ENCODE measurements at regions not wholly inside any gene's neighbourhood (a gene's known extent, or its start where the extent isn't known, plus 50 kb on each side); places are given as distances from the start of the nearest gene placed in this dataset.

GRCh38 chr11:103546236-103546635 is 437.0 kb downstream of the DYNC2H1 start:
- WGBS, 5 donors: 38 to 66% (median 58%) methylated on average over 2 of the region's 2 CpGs
- H3K4me1 ChIP-seq: no peaks in the 10 kb centered on the region
- DNase-seq: no peak
- H3K36me3 ChIP-seq: no peaks in the 10 kb centered on the region
- TF ChIP-seq EP300 (IDR thresholded peaks at IDR 0.05): no peak
- no peak for TF ChIP-seq POLR2AphosphoS5 (IDR thresholded peaks at IDR 0.05)
- no peak for TF ChIP-seq POLR2A (IDR thresholded peaks at IDR 0.05)
- TF ChIP-seq CTCF (IDR thresholded peaks at IDR 0.05): no peak
- peaks cover 0 to 13% (median 0%) of the 10 kb centered on the region in 4 donors for H3K9me3 ChIP-seq
- H3K4me3 ChIP-seq: no peak overlapping the region
- no peak overlapping the region for H3K27ac ChIP-seq
- intact Hi-C loops (cut with DNase I; ENCODE audit: low total_unique reads): no loop called here
- no peaks in the 10 kb centered on the region for H3K27me3 ChIP-seq

GRCh38 chr11:103547024-103547423 is 437.8 kb downstream of the DYNC2H1 start:
- H3K27me3 ChIP-seq: no peaks in the 10 kb centered on the region
- H3K36me3 ChIP-seq: no peaks in the 10 kb centered on the region
- TF ChIP-seq EP300 (IDR thresholded peaks at IDR 0.05) (no peak), CTCF (IDR thresholded peaks at IDR 0.05) (no peak), POLR2A (IDR thresholded peaks at IDR 0.05) (no peak), POLR2AphosphoS5 (IDR thresholded peaks at IDR 0.05) (no peak)
- no peak overlapping the region for H3K4me3 ChIP-seq
- intact Hi-C loops (cut with DNase I; ENCODE audit: low total_unique reads): no loop called here
- H3K9me3 ChIP-seq: peaks cover 0 to 5% (median 0%) of the 10 kb centered on the region in 4 donors
- 80 to 89% (median 86%) methylated on average over 2 of the region's 2 CpGs for WGBS, 5 donors
- H3K4me1 ChIP-seq: no peaks in the 10 kb centered on the region
- H3K27ac ChIP-seq: no peak overlapping the region
- DNase-seq: no peak

- DNase-seq: no peak
- H3K9me3 ChIP-seq: no peaks in the 10 kb centered on the region
- 65 to 80% (median 75%) methylated on average over 5 of the region's 5 CpGs for WGBS, 5 donors
Measured at GRCh38 chr11:103547691-103548090, 438.5 kb downstream of the DYNC2H1 start.

GRCh38 chr11:103548838-103549237 is 439.6 kb downstream of the DYNC2H1 start:
- TF ChIP-seq CTCF (IDR thresholded peaks at IDR 0.05) (no peak), EP300 (IDR thresholded peaks at IDR 0.05) (no peak), POLR2A (IDR thresholded peaks at IDR 0.05) (no peak), POLR2AphosphoS5 (IDR thresholded peaks at IDR 0.05) (no peak)
- Histone ChIP-seq H3K36me3 (no peaks in the 10 kb centered on the region), H3K4me1 (no peaks in the 10 kb centered on the region), H3K27ac (no peak overlapping the region), H3K9me3 (no peaks in the 10 kb centered on the region), H3K4me3 (no peak overlapping the region), H3K27me3 (no peaks in the 10 kb centered on the region)
- 89 to 95% (median 92%) methylated on average over 1 of the region's 1 CpG for WGBS, 5 donors
- DNase-seq: no peak
- intact Hi-C loops (cut with DNase I; ENCODE audit: low total_unique reads): no loop called here

More at GRCh38 chr11:103547691-103548090, 438.5 kb downstream of the DYNC2H1 start:
- no peak overlapping the region for H3K27ac ChIP-seq
- intact Hi-C loops (cut with DNase I; ENCODE audit: low total_unique reads): no loop called here
- H3K4me3 ChIP-seq: no peak overlapping the region
- H3K4me1 ChIP-seq: no peaks in the 10 kb centered on the region
- TF ChIP-seq CTCF (IDR thresholded peaks at IDR 0.05) (no peak), EP300 (IDR thresholded peaks at IDR 0.05) (no peak), POLR2AphosphoS5 (IDR thresholded peaks at IDR 0.05) (no peak), POLR2A (IDR thresholded peaks at IDR 0.05) (no peak)
- H3K36me3 ChIP-seq: no peaks in the 10 kb centered on the region
- no peaks in the 10 kb centered on the region for H3K27me3 ChIP-seq

Measured in stomach (tissue), 8 donors.